Smooth muscle cell (in vitro differentiated cells): ENCODE measurements at regions not wholly inside any gene's neighbourhood (a gene's known extent, or its start where the extent isn't known, plus 50 kb on each side); places are given as distances from the start of the nearest gene placed in this dataset.

ENCODE experiments used
- DNase-seq: peaks from one replicate; lab custom pipeline; 2025; ENCODE audit not compliant: unreplicated experiment; lab: John Stamatoyannopoulos, UW
- H2AFZ ChIP-seq: fragments of 200-600 bp; sonication (generic); 2 replicates; pipeline ENCODE4 v1.6.0; 2016; ENCODE audit warnings: antibody characterized with exemption, low read depth, mild to moderate bottlenecking
- H3F3A ChIP-seq: fragments of 200-600 bp; sonication (generic); 2 replicates; pipeline ENCODE4 v1.6.0; 2017; ENCODE audit warnings: antibody characterized with exemption, low read depth
- H3K27ac ChIP-seq: fragments of 200-600 bp; sonication (generic); 2 replicates; pipeline ENCODE4 v1.5.1; 2016; ENCODE audit warnings: low read depth, mild to moderate bottlenecking
- H3K27me3 ChIP-seq: fragments of 200-600 bp; sonication (generic); 2 replicates; pipeline ENCODE4 v1.6.1; 2016; ENCODE audit warnings: low read depth, mild to moderate bottlenecking
- H3K36me3 ChIP-seq: fragments of 200-600 bp; sonication (generic); 2 replicates; pipeline ENCODE4 v1.5.1; 2016; ENCODE audit warnings: low read depth
- H3K4me1 ChIP-seq: fragments of 200-600 bp; sonication (generic); 2 replicates; pipeline ENCODE4 v1.5.1; 2016; ENCODE audit warnings: low read depth
- H3K4me2 ChIP-seq: fragments of 200-600 bp; sonication (generic); 2 replicates; pipeline ENCODE4 v1.6.0; 2016; ENCODE audit warnings: mild to moderate bottlenecking
- H3K4me3 ChIP-seq: fragments of 200-600 bp; sonication (generic); 2 replicates; pipeline ENCODE4 v1.5.1; 2016; ENCODE audit warnings: mild to moderate bottlenecking
- H3K79me2 ChIP-seq: fragments of 200-600 bp; sonication (generic); 2 replicates; pipeline ENCODE4 v1.6.0; 2016; ENCODE audit warnings: low read depth, mild to moderate bottlenecking
- H3K9ac ChIP-seq: fragments of 200-600 bp; sonication (generic); 2 replicates; pipeline ENCODE4 v1.6.0; 2016; ENCODE audit warnings: low read depth
- H3K9me3 ChIP-seq: fragments of 200-600 bp; sonication (generic); replicated peaks from 2 replicates; pipeline ENCODE4 v1.5.1; 2016; ENCODE audit warnings: low read depth
- H4K20me1 ChIP-seq: fragments of 200-600 bp; sonication (generic); 2 replicates; pipeline ENCODE4 v1.6.0; 2016; ENCODE audit warnings: low read depth
- CTCF ChIP-seq: fragments of 200-600 bp; sonication (generic); IDR thresholded peaks from 2 replicates; pipeline ENCODE4 v1.5.1; 2017; ENCODE audit warnings: borderline replicate concordance, mild to moderate bottlenecking, antibody characterized with exemption; ENCODE audit not compliant: insufficient read depth, poor library complexity, severe bottlenecking
- WGBS: methylation state at CpG from one replicate; pipeline ENCODE4 v1.1.7; 2016; ENCODE audit warnings: low lambda C conversion rate; 5-methylcytosine and 5-hydroxymethylcytosine counted together

GRCh38 chr2:173829727-173830126 lies 135.4 kb downstream of the SP3 start:
- H3K4me1 ChIP-seq: no peaks in the 10 kb centered on the region
- H3K36me3 ChIP-seq: no peaks in the 10 kb centered on the region
- no peak for DNase-seq
- WGBS: 88% methylated on average over 4 of the region's 4 CpGs
- no peaks in the 10 kb centered on the region for H3K9me3 ChIP-seq
- H3K27ac ChIP-seq: no peak overlapping the region
- no peaks in the 10 kb centered on the region for H3K27me3 ChIP-seq
- H3K4me2 ChIP-seq: no peak overlapping the region
- H3K79me2 ChIP-seq: no peaks in the 10 kb centered on the region
- H3K9ac ChIP-seq: no peak overlapping the region
- TF ChIP-seq CTCF: no peak
- H3F3A ChIP-seq: no peaks in the 10 kb centered on the region
- no peaks in the 10 kb centered on the region for H4K20me1 ChIP-seq
- no peak overlapping the region for H3K4me3 ChIP-seq
- no peak overlapping the region for H2AFZ ChIP-seq

GRCh38 chr2:173830170-173830569 lies 135.0 kb downstream of the SP3 start:
- H3K9me3 ChIP-seq: no peaks in the 10 kb centered on the region
- WGBS: 87% methylated on average over 4 of the region's 4 CpGs

GRCh38 chr2:173831312-173832229 lies 133.6 kb downstream of the SP3 start:
- no peaks in the 10 kb centered on the region for H3K4me1 ChIP-seq
- 49% methylated on average over 11 of the region's 11 CpGs for WGBS
- TF ChIP-seq CTCF: no peak
- H3K9me3 ChIP-seq: no peaks in the 10 kb centered on the region
- no peaks in the 10 kb centered on the region for H3K27me3 ChIP-seq
- H4K20me1 ChIP-seq: no peaks in the 10 kb centered on the region
- no peak overlapping the region for H3K27ac ChIP-seq
- no peaks in the 10 kb centered on the region for H3K79me2 ChIP-seq
- no peak overlapping the region for H3K9ac ChIP-seq
- no peak overlapping the region for H2AFZ ChIP-seq
- no peaks in the 10 kb centered on the region for H3K36me3 ChIP-seq
- H3K4me2 ChIP-seq: no peak overlapping the region
- H3F3A ChIP-seq: no peaks in the 10 kb centered on the region
- peak; percentile 13 for DNase-seq
- H3K4me3 ChIP-seq: no peak overlapping the region

More at GRCh38 chr2:173830170-173830569, 135.0 kb downstream of the SP3 start:
- Histone ChIP-seq H2AFZ (no peak overlapping the region), H3K27ac (no peak overlapping the region), H3K9ac (no peak overlapping the region), H3K79me2 (no peaks in the 10 kb centered on the region), H3K4me3 (no peak overlapping the region), H3K36me3 (no peaks in the 10 kb centered on the region), H3K4me1 (no peaks in the 10 kb centered on the region), H4K20me1 (no peaks in the 10 kb centered on the region), H3K4me2 (no peak overlapping the region), H3F3A (no peaks in the 10 kb centered on the region), H3K27me3 (no peaks in the 10 kb centered on the region)
- TF ChIP-seq CTCF: no peak
- DNase-seq: no peak

GRCh38 chr2:173834141-173834540 lies 131.0 kb downstream of the SP3 start:
- H3K79me2 ChIP-seq: no peaks in the 10 kb centered on the region
- H3K36me3 ChIP-seq: no peaks in the 10 kb centered on the region
- no peak overlapping the region for H2AFZ ChIP-seq
- no peaks in the 10 kb centered on the region for H3K9me3 ChIP-seq
- no peak overlapping the region for H3K4me3 ChIP-seq
- no peak overlapping the region for H3K9ac ChIP-seq
- no peaks in the 10 kb centered on the region for H4K20me1 ChIP-seq
- H3K27ac ChIP-seq: no peak overlapping the region
- 35% methylated on average over 2 of the region's 2 CpGs for WGBS
- no peaks in the 10 kb centered on the region for H3K4me1 ChIP-seq
- H3K27me3 ChIP-seq: no peaks in the 10 kb centered on the region
- no peaks in the 10 kb centered on the region for H3F3A ChIP-seq
- TF ChIP-seq CTCF: no peak
- H3K4me2 ChIP-seq: no peak overlapping the region
- no peak for DNase-seq
